ENCODE measurements at regions not wholly inside any gene's neighbourhood (a gene's known extent, or its start where the extent isn't known, plus 50 kb on each side); places are given as distances from the start of the nearest gene placed in this dataset.
"Not testable (repeated sequence)": the region's sequence is repeated elsewhere in the genome, so short reads cannot be mapped to it uniquely, and the experiment has no call there.

- intact Hi-C loops (cut with DNase I, micrococcal nuclease) = no loop called here
- DNase-seq = no peak
- Histone ChIP-seq H3K4me3 (no peak overlapping the region), H3K4me1 (ENCODE audit: low read depth) (no peaks in the 10 kb centered on the region), H3K9me3 (peaks cover 33% of the 10 kb centered on the region), H3K36me3 (ENCODE audit: low read depth) (no peaks in the 10 kb centered on the region)
- no peak for TF ChIP-seq CTCF (IDR thresholded peaks at IDR 0.05)
- ATAC-seq = no peak
Observed at GRCh38 chr13:82088781-82089180, 1747.9 kb upstream of the SPRY2 start.

DNA sequence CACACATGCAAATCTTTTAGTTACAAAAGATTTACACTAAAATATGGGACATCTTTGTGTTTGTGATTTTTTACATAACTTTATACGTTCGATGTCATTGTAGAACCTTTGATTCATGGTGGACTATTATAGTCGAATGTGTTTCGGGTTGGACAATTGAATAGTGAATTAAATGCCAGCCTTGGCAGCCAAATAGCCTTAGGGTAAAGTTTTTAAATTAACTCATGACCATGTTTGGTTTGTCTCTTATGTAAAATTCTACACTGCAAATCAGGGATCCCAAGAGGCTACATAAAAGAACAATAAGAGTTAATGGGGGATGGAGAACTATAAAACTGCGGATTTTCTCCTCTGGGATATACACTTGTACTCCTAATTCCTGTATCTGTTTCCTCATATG, 1735.6 kb upstream of the SPRY2 start:
- intact Hi-C loops (cut with DNase I, micrococcal nuclease) = no loop called here
- no peak for TF ChIP-seq CTCF (IDR thresholded peaks at IDR 0.05)
- H3K4me1 ChIP-seq (ENCODE audit: low read depth) = no peaks in the 10 kb centered on the region
- DNase-seq (no peak), ATAC-seq (no peak)
- no peaks in the 10 kb centered on the region for H3K36me3 ChIP-seq (ENCODE audit: low read depth)
- H3K9me3 ChIP-seq = peaks cover 9% of the 10 kb centered on the region
- no peak overlapping the region for H3K4me3 ChIP-seq

DNA sequence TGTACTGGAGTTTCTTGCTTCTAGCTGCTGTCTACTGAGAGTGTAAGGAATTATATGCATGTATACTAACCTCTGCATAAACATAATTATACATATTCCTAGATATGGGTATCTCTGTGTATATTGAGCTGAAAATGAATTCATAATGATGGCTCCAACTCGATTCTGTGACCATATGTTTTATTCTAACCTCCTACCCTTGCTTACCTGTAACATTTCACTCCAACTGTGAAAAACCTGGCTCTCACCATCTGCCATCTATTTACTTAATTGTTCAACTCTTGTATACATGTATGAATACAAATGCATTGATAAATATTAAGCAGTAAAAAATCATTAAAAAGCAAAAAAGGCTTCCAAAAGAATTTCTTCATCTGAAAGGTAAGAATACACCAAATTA, 1729.5 kb upstream of the SPRY2 start:
- DNase-seq (no peak), ATAC-seq (no peak)
- H3K9me3 ChIP-seq = peaks cover 26% of the 10 kb centered on the region
- intact Hi-C loops (cut with DNase I, micrococcal nuclease) = no loop called here
- H3K4me3 ChIP-seq = no peak overlapping the region
- H3K4me1 ChIP-seq (ENCODE audit: low read depth) = no peaks in the 10 kb centered on the region
- TF ChIP-seq CTCF (IDR thresholded peaks at IDR 0.05) = no peak
- no peaks in the 10 kb centered on the region for H3K36me3 ChIP-seq (ENCODE audit: low read depth)

DNA sequence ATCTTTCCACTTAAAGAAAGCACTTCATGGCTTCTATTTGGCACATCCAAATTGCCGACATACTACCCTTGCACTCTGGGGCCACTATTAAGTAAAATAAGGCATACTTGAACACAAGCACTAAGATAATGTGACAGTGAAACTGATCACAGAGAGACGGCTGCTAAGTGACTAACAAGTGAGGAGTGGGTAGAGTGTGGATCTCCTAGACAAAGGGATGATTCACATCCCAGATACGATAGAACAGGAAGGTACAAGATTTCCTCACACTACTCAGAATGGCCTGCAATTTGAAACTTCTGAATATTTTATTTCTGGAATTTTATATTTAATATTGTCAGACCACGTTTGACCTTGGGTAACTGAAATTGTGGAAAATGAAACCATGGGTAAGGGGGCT, 1721.8 kb upstream of the SPRY2 start:
- ATAC-seq (no peak), DNase-seq (no peak)
- no peak for TF ChIP-seq CTCF (IDR thresholded peaks at IDR 0.05)
- Histone ChIP-seq H3K9me3 (peaks cover 22% of the 10 kb centered on the region), H3K36me3 (ENCODE audit: low read depth) (no peaks in the 10 kb centered on the region), H3K4me1 (ENCODE audit: low read depth) (no peaks in the 10 kb centered on the region), H3K4me3 (no peak overlapping the region)
- intact Hi-C loops (cut with DNase I, micrococcal nuclease) = no loop called here

DNA sequence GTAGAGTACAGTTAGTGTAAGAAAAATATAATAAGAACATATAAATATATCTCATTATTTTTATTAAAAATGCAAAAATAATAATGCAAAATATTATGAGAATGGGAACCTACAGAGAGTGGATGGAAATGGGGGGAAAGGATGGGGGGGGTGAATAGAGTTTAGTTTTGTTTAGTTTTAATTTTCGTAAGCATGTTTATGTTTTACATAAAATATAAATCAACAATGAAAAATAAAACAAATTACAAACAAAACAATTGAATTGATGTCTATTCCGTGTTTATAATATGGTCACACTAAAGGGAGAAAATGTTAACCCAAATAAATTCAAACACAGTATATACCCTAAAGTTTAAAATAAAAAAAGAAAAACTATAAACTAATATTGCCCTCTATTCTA, 1717.4 kb upstream of the SPRY2 start:
- no peaks in the 10 kb centered on the region for H3K36me3 ChIP-seq (ENCODE audit: low read depth)
- no peak for DNase-seq
- ATAC-seq = no peak

DNA sequence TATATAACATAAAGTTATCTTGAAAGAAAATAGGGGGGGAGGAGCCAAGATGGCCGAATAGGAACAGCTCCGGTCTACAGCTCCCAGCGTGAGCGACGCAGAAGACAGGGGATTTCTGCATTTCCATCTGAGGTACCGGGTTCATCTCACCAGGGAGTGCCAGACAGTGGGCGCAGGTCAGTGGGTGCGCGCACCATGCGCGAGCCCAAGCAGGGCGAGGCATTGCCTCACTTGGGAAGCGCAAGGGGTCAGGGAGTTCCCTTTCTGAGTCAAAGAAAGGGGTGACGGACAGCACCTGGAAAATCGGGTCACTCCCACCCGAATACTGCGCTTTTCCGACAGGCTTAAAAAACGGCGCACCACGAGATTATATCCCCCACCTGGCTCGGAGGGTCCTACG, 1704.4 kb upstream of the SPRY2 start:
- H3K4me3 ChIP-seq; ATAC-seq; intact Hi-C loops (cut with DNase I, micrococcal nuclease); DNase-seq; H3K36me3 ChIP-seq (ENCODE audit: low read depth); H3K4me1 ChIP-seq (ENCODE audit: low read depth): not testable (repeated sequence)
- H3K9me3 ChIP-seq = peaks cover 33% of the 10 kb centered on the region

More for the DNA sequence above, 1717.4 kb upstream of the SPRY2 start:
- no peak for TF ChIP-seq CTCF (IDR thresholded peaks at IDR 0.05)
- peaks cover 19% of the 10 kb centered on the region for H3K9me3 ChIP-seq
- H3K4me3 ChIP-seq = no peak overlapping the region
- intact Hi-C loops (cut with DNase I, micrococcal nuclease) = no loop called here
- H3K4me1 ChIP-seq (ENCODE audit: low read depth) = no peaks in the 10 kb centered on the region

Data from mucosa of descending colon (tissue), 3 donors.